GM21737 (cell line): ENCODE measurements at regions not wholly inside any gene's neighbourhood (a gene's known extent, or its start where the extent isn't known, plus 50 kb on each side); places are given as distances from the start of the nearest gene placed in this dataset.

Experiments
- ATAC-seq: cut with Tn5 transposase; IDR thresholded peaks from one replicate; pipeline ENCODE4 v1.9.1; 2021; ENCODE audit warnings: mild to moderate bottlenecking, moderate library complexity; ENCODE audit not compliant: unreplicated experiment

- no peak for ATAC-seq
Measured at GRCh38 chr2:64220894-64221617, 76.8 kb upstream of the PELI1 start.

- no peak for ATAC-seq
Measured at GRCh38 chr2:64221935-64222334, 77.7 kb upstream of the PELI1 start.

GRCh38 chr2:64222351-64222750 is 78.1 kb upstream of the PELI1 start:
- ATAC-seq, result no peak

- ATAC-seq, result no peak
Measured at GRCh38 chr2:64223055-64223454, 78.8 kb upstream of the PELI1 start.

- no peak for ATAC-seq
Measured at GRCh38 chr2:64225491-64225890, 81.3 kb upstream of the PELI1 start.

GRCh38 chr2:64226611-64227010 is 82.4 kb upstream of the PELI1 start:
- ATAC-seq, result no peak

- no peak for ATAC-seq
Measured at GRCh38 chr2:64227603-64228125, 83.4 kb upstream of the PELI1 start.

GRCh38 chr2:64228126-64228678 is 84.0 kb upstream of the PELI1 start:
- peak; percentile 96 for ATAC-seq

GRCh38 chr2:64228918-64229317 is 84.7 kb upstream of the PELI1 start:
- no peak for ATAC-seq

- ATAC-seq, result no peak
Measured at GRCh38 chr2:64230540-64230939, 86.3 kb upstream of the PELI1 start.

GRCh38 chr2:64232266-64232665 is 88.0 kb upstream of the PELI1 start:
- no peak for ATAC-seq

GRCh38 chr2:64233376-64233922 is 89.2 kb upstream of the PELI1 start:
- no peak for ATAC-seq

GRCh38 chr2:64234150-64234549 is 89.9 kb upstream of the PELI1 start:
- no peak for ATAC-seq

GRCh38 chr2:64234785-64235184 is 90.6 kb upstream of the PELI1 start:
- peak; percentile 82 for ATAC-seq

GRCh38 chr2:64237266-64237665 is 93.0 kb upstream of the PELI1 start:
- no peak for ATAC-seq

- ATAC-seq, result no peak
Measured at GRCh38 chr2:64238799-64239198, 94.6 kb upstream of the PELI1 start.

- no peak for ATAC-seq
Measured at GRCh38 chr2:64243081-64244036, 99.1 kb upstream of the PELI1 start.

GRCh38 chr2:64244037-64244416 is 99.8 kb upstream of the PELI1 start:
- ATAC-seq, result no peak

- no peak for ATAC-seq
Measured at GRCh38 chr2:64245631-64246030, 101.4 kb upstream of the PELI1 start.

- ATAC-seq, result no peak
Measured at GRCh38 chr2:64246962-64247361, 102.7 kb upstream of the PELI1 start.

GRCh38 chr2:64249426-64249825 is 105.2 kb upstream of the PELI1 start:
- ATAC-seq, result no peak
